CD4-positive, alpha-beta T cell (primary cell): ENCODE measurements at regions not wholly inside any gene's neighbourhood (a gene's known extent, or its start where the extent isn't known, plus 50 kb on each side); places are given as distances from the start of the nearest gene placed in this dataset.

Experiments
- ATAC-seq: fragments of 200-7000 bp; cut with Tn5 transposase; one replicate; pipeline ENCODE4 v1.10.0; 2022; ENCODE audit warnings: mild to moderate bottlenecking; ENCODE audit not compliant: poor library complexity
- CTCF ChIA-PET: fragments of 350-600 bp; sonication (Branson Sonifier 250); formaldehyde crosslinking; loops from one replicate; lab custom pipeline; 2021; ENCODE audit warnings: antibody characterized with exemption, inconsistent platforms; lab: Charles Lee
- POLR2A ChIA-PET: fragments of 350-600 bp; sonication (Branson Sonifier 250); formaldehyde crosslinking; loops from one replicate; lab custom pipeline; 2021; ENCODE audit warnings: antibody characterized with exemption, inconsistent platforms; lab: Charles Lee
- DNase-seq, 14 experiments: peaks; one replicate each; pipeline ENCODE4 v3.0.0-alpha.2; 2013 to 2020; ENCODE audit warnings: mixed read lengths in 2 of 14
- H3K27ac ChIP-seq, 2 donors: one replicate each; pipeline versions ENCODE4 v1.5.1 to v1.7.0; 2013; ENCODE audit warnings: low read length in 2 of 2, low read depth in 1 of 2, mild to moderate bottlenecking in 1 of 2
- H3K27me3 ChIP-seq, 2 experiments: 1 replicate in 1 of 2; 2 replicates in 1 of 2; pipeline versions ENCODE4 v1.6.1 to v1.7.0; 2013; ENCODE audit warnings: low read length in 2 of 2, control low read depth in 1 of 2, mild to moderate bottlenecking in 1 of 2, moderate library complexity in 1 of 2; ENCODE audit not compliant: insufficient read depth in 2 of 2, control insufficient read depth in 1 of 2
- H3K36me3 ChIP-seq: one replicate; pipeline ENCODE4 v1.6.1; 2013; ENCODE audit warnings: low read length, control low read depth; ENCODE audit not compliant: insufficient read depth
- H3K4me1 ChIP-seq: one replicate; pipeline ENCODE4 v1.6.1; 2013; ENCODE audit warnings: low read length, control low read depth; ENCODE audit not compliant: insufficient read depth
- H3K4me3 ChIP-seq: one replicate; pipeline ENCODE4 v1.5.1; 2013; ENCODE audit warnings: mild to moderate bottlenecking, low read length, moderate library complexity
- H3K9me3 ChIP-seq, 2 experiments: 1 replicate in 1 of 2; 2 replicates in 1 of 2; pipeline versions ENCODE4 v1.6.1 to v1.7.0; 2013; ENCODE audit warnings: low read length in 2 of 2, mild to moderate bottlenecking in 2 of 2, control low read depth in 1 of 2, moderate library complexity in 1 of 2; ENCODE audit not compliant: control insufficient read depth in 1 of 2, insufficient read depth in 1 of 2
- H3K27ac Mint-ChIP-seq: one replicate; pipeline ENCODE4 v1.8.0; 2020; ENCODE audit warnings: mixed read lengths
- H3K27me3 Mint-ChIP-seq: one replicate; pipeline ENCODE4 v1.8.0; 2021; ENCODE audit warnings: mixed read lengths
- H3K36me3 Mint-ChIP-seq: one replicate; pipeline ENCODE4 v1.8.0; 2021; ENCODE audit warnings: low read depth, mixed read lengths
- H3K4me1 Mint-ChIP-seq: one replicate; pipeline ENCODE4 v1.8.0; 2021; ENCODE audit warnings: low read depth, mixed read lengths
- H3K4me3 Mint-ChIP-seq: one replicate; pipeline ENCODE4 v1.8.0; 2020; ENCODE audit warnings: mild to moderate bottlenecking, mixed read lengths
- H3K9me3 Mint-ChIP-seq: one replicate; pipeline ENCODE4 v1.8.0; 2020; ENCODE audit warnings: mixed read lengths
- CTCF ChIP-seq: fragments of 200-600 bp; IDR thresholded peaks from one replicate; pipeline ENCODE4 v1.8.0; 2022; ENCODE audit warnings: antibody characterized with exemption, mild to moderate bottlenecking
- intact Hi-C, 2 experiments: fragments of 100-400 bp; cut with DNase I in 1 of 2; cut with micrococcal nuclease in 1 of 2; formaldehyde crosslinking; loops; one replicate each; pipeline versions ENCODE4 v1.15.1 to v1.9.0; 2023 to 2025; cut with DNase I, micrococcal nuclease

- H3K4me1 ChIP-seq, result no peaks in the 10 kb centered on the region
- no peaks in the 10 kb centered on the region for H3K9me3 ChIP-seq
- Mint-ChIP-seq H3K4me3 (no peak overlapping the region), H3K4me1 (no peaks in the 10 kb centered on the region), H3K9me3 (no peaks in the 10 kb centered on the region), H3K36me3 (no peaks in the 10 kb centered on the region), H3K27me3 (no peaks in the 10 kb centered on the region), H3K27ac (no peak overlapping the region)
- no peaks in the 10 kb centered on the region for H3K27me3 ChIP-seq
- DNase-seq, result no peak
- intact Hi-C loops, result no loop called here
- ChIA-PET POLR2A (no interaction called here), CTCF (no interaction called here)
- no peak overlapping the region for H3K4me3 ChIP-seq
- no peak overlapping the region for H3K27ac ChIP-seq
- no peak for TF ChIP-seq CTCF
- no peak for ATAC-seq
- no peaks in the 10 kb centered on the region for H3K36me3 ChIP-seq
Measured at GRCh38 chr3:3468596-3468995, 289.1 kb upstream of the CRBN start.

- H3K9me3 ChIP-seq, result no peaks in the 10 kb centered on the region
- no peaks in the 10 kb centered on the region for H3K4me1 ChIP-seq
- no peaks in the 10 kb centered on the region for H3K9me3 Mint-ChIP-seq
- intact Hi-C loops, result no loop called here
- DNase-seq (no peak), ATAC-seq (no peak)
- H3K27ac ChIP-seq, result no peak overlapping the region
- no peaks in the 10 kb centered on the region for H3K27me3 ChIP-seq
- no peaks in the 10 kb centered on the region for H3K27me3 Mint-ChIP-seq
- no peaks in the 10 kb centered on the region for H3K36me3 ChIP-seq
- no peak overlapping the region for H3K27ac Mint-ChIP-seq
- H3K36me3 Mint-ChIP-seq, result no peaks in the 10 kb centered on the region
- H3K4me3 ChIP-seq, result no peak overlapping the region
- ChIA-PET POLR2A (no interaction called here), CTCF (no interaction called here)
- no peaks in the 10 kb centered on the region for H3K4me1 Mint-ChIP-seq
- no peak for TF ChIP-seq CTCF
- no peak overlapping the region for H3K4me3 Mint-ChIP-seq
Measured at GRCh38 chr3:3464131-3464530, 284.6 kb upstream of the CRBN start.

- ATAC-seq, result no peak
- H3K27ac Mint-ChIP-seq, result no peak overlapping the region
Measured at GRCh38 chr3:3461317-3461716, 281.8 kb upstream of the CRBN start.

More at GRCh38 chr3:3461317-3461716, 281.8 kb upstream of the CRBN start:
- H3K36me3 Mint-ChIP-seq, result no peaks in the 10 kb centered on the region
- H3K9me3 ChIP-seq, result no peaks in the 10 kb centered on the region
- DNase-seq, result no peak
- H3K4me3 ChIP-seq, result no peak overlapping the region
- no peaks in the 10 kb centered on the region for H3K36me3 ChIP-seq
- no peak overlapping the region for H3K4me3 Mint-ChIP-seq
- ChIA-PET CTCF (no interaction called here), POLR2A (no interaction called here)
- H3K9me3 Mint-ChIP-seq, result no peaks in the 10 kb centered on the region
- TF ChIP-seq CTCF, result no peak
- H3K27me3 Mint-ChIP-seq, result no peaks in the 10 kb centered on the region
- H3K4me1 ChIP-seq, result no peaks in the 10 kb centered on the region
- no peaks in the 10 kb centered on the region for H3K4me1 Mint-ChIP-seq
- H3K27ac ChIP-seq, result no peak overlapping the region
- intact Hi-C loops, result no loop called here
- H3K27me3 ChIP-seq, result no peaks in the 10 kb centered on the region
